Smooth muscle cell of the brain vasculature (primary cell): ENCODE measurements at regions not wholly inside any gene's neighbourhood (a gene's known extent, or its start where the extent isn't known, plus 50 kb on each side); places are given as distances from the start of the nearest gene placed in this dataset.

ENCODE experiments used
- DNase-seq: peaks from one replicate; pipeline ENCODE4 v3.0.0-alpha.2; 2012; ENCODE audit warnings: low read depth, low spot score

- no peak for DNase-seq
Observed at GRCh38 chr2:196390243-196391148, 219.1 kb upstream of the STK17B start.

GRCh38 chr2:196391149-196391479, 219.7 kb upstream of the STK17B start:
- DNase-seq, result no peak

- no peak for DNase-seq
Observed at GRCh38 chr2:196399096-196399495, 227.7 kb upstream of the STK17B start.

- DNase-seq, result peak; percentile 46
Observed at GRCh38 chr2:196399722-196400691, 228.6 kb upstream of the STK17B start.

GRCh38 chr2:196403471-196403870, 232.1 kb upstream of the STK17B start:
- DNase-seq, result peak; percentile 57

- no peak for DNase-seq
Observed at GRCh38 chr2:196404276-196404675, 232.9 kb upstream of the STK17B start.

GRCh38 chr2:196407675-196408264, 231.7 kb upstream of the CCDC150 start:
- DNase-seq, result no peak

- DNase-seq, result no peak
Observed at GRCh38 chr2:196409376-196409775, 230.1 kb upstream of the CCDC150 start.

GRCh38 chr2:196410008-196410407, 229.5 kb upstream of the CCDC150 start:
- DNase-seq, result no peak

GRCh38 chr2:196413821-196414274, 225.7 kb upstream of the CCDC150 start:
- no peak for DNase-seq

- DNase-seq, result no peak
Observed at GRCh38 chr2:196415384-196415783, 224.1 kb upstream of the CCDC150 start.

GRCh38 chr2:196420143-196420542, 219.4 kb upstream of the CCDC150 start:
- no peak for DNase-seq

- DNase-seq, result no peak
Observed at GRCh38 chr2:196421880-196422279, 217.6 kb upstream of the CCDC150 start.

GRCh38 chr2:196422361-196422760, 217.2 kb upstream of the CCDC150 start:
- DNase-seq, result no peak

GRCh38 chr2:196426122-196426521, 213.4 kb upstream of the CCDC150 start:
- DNase-seq, result no peak

- no peak for DNase-seq
Observed at GRCh38 chr2:196427986-196428634, 211.4 kb upstream of the CCDC150 start.

- DNase-seq, result no peak
Observed at GRCh38 chr2:196431076-196431475, 208.4 kb upstream of the CCDC150 start.

- no peak for DNase-seq
Observed at GRCh38 chr2:196431957-196432356, 207.6 kb upstream of the CCDC150 start.

GRCh38 chr2:196433116-196433515, 206.4 kb upstream of the CCDC150 start:
- no peak for DNase-seq

- no peak for DNase-seq
Observed at GRCh38 chr2:196434217-196434616, 205.3 kb upstream of the CCDC150 start.

GRCh38 chr2:196435189-196435588, 204.3 kb upstream of the CCDC150 start:
- no peak for DNase-seq
